Liver (tissue), 7 donors: ENCODE measurements at regions not wholly inside any gene's neighbourhood (a gene's known extent, or its start where the extent isn't known, plus 50 kb on each side); places are given as distances from the start of the nearest gene placed in this dataset.
"Not testable (repeated sequence)": the region's sequence is repeated elsewhere in the genome, so short reads cannot be mapped to it uniquely, and the experiment has no call there.

Experiments
- DNase-seq: peaks from one replicate; pipeline ENCODE4 v3.0.0-alpha.2; 2017; ENCODE audit warnings: low spot score
- H3K27ac ChIP-seq, 2 donors: one replicate each; pipeline ENCODE4 v1.7.0; 2013; ENCODE audit warnings: inconsistent platforms in 2 of 2, low read length in 2 of 2, control low read depth in 1 of 2, low read depth in 1 of 2, mild to moderate bottlenecking in 1 of 2
- H3K27me3 ChIP-seq, 4 donors: one replicate each; pipeline versions ENCODE4 v1.6.1 to v1.7.0; 2013; ENCODE audit warnings: low read length in 3 of 4, inconsistent platforms in 1 of 4, mild to moderate bottlenecking in 1 of 4, moderate library complexity in 1 of 4; ENCODE audit not compliant: control insufficient read depth in 4 of 4, insufficient read depth in 4 of 4
- H3K36me3 ChIP-seq, 4 donors: one replicate each; pipeline versions ENCODE4 v1.6.1 to v1.7.0; 2013; ENCODE audit warnings: low read length in 3 of 4, mild to moderate bottlenecking in 3 of 4, low read depth in 1 of 4, moderate library complexity in 1 of 4; ENCODE audit not compliant: control insufficient read depth in 4 of 4, insufficient read depth in 3 of 4
- H3K4me1 ChIP-seq, 4 donors: one replicate each; pipeline versions ENCODE4 v1.6.1 to v1.7.0; 2013; ENCODE audit warnings: low read length in 3 of 4, mild to moderate bottlenecking in 3 of 4, moderate library complexity in 1 of 4; ENCODE audit not compliant: control insufficient read depth in 4 of 4, insufficient read depth in 4 of 4
- H3K4me3 ChIP-seq, 3 donors: one replicate each; pipeline versions ENCODE4 v1.6.1 to v1.7.0; 2013; ENCODE audit warnings: low read length in 3 of 3, control low read depth in 1 of 3, low read depth in 1 of 3, mild to moderate bottlenecking in 1 of 3
- H3K9ac ChIP-seq, 2 donors: one replicate each; pipeline ENCODE4 v1.7.0; 2013; ENCODE audit warnings: low read length in 2 of 2, mild to moderate bottlenecking in 2 of 2, moderate library complexity in 2 of 2, control low read depth in 1 of 2, low read depth in 1 of 2
- H3K9me3 ChIP-seq, 4 donors: one replicate each; pipeline versions ENCODE4 v1.6.1 to v1.7.0; 2013; ENCODE audit warnings: low read length in 3 of 4; ENCODE audit not compliant: control insufficient read depth in 4 of 4
- ATF3 ChIP-seq: IDR thresholded peaks from 2 replicates; pipeline ENCODE4 v1.6.1; 2016; ENCODE audit warnings: antibody characterized with exemption
- EGR1 ChIP-seq, 2 donors: IDR thresholded peaks; 2 replicates each; pipeline ENCODE4 v1.6.1; 2016 to 2018; ENCODE audit warnings: antibody characterized with exemption in 2 of 2, low read depth in 2 of 2
- FOXA1 ChIP-seq: IDR thresholded peaks from 2 replicates; pipeline ENCODE4 v1.6.1; 2016; ENCODE audit warnings: antibody characterized with exemption
- FOXA2 ChIP-seq: IDR thresholded peaks from 2 replicates; pipeline ENCODE4 v1.6.1; 2016; ENCODE audit warnings: antibody characterized with exemption
- GABPA ChIP-seq, 2 donors: IDR thresholded peaks in 1 of 2; conservative IDR thresholded peaks in 1 of 2; 2 replicates each; pipeline ENCODE4 v1.6.1; 2016; ENCODE audit warnings: antibody characterized with exemption in 2 of 2, mild to moderate bottlenecking in 1 of 2, moderate library complexity in 1 of 2
- HNF4A ChIP-seq, 2 donors: conservative IDR thresholded peaks; 2 replicates each; pipeline ENCODE4 v1.6.1; 2016; ENCODE audit warnings: antibody characterized with exemption in 2 of 2, mild to moderate bottlenecking in 2 of 2
- HNF4G ChIP-seq: IDR thresholded peaks from 2 replicates; pipeline ENCODE4 v1.6.1; 2016; ENCODE audit warnings: antibody characterized with exemption
- JUND ChIP-seq, 2 donors: IDR thresholded peaks; 2 replicates each; pipeline ENCODE4 v1.6.1; 2016; ENCODE audit warnings: antibody characterized with exemption in 2 of 2
- NR2F2 ChIP-seq: IDR thresholded peaks from 2 replicates; pipeline ENCODE4 v1.6.1; 2016; ENCODE audit warnings: antibody characterized with exemption
- RAD21 ChIP-seq, 2 donors: IDR thresholded peaks; 2 replicates each; pipeline ENCODE4 v1.6.1; 2016; ENCODE audit warnings: antibody characterized with exemption in 2 of 2, mild to moderate bottlenecking in 2 of 2
- RXRA ChIP-seq, 2 donors: IDR thresholded peaks; 2 replicates each; pipeline ENCODE4 v1.6.1; 2017 to 2018; ENCODE audit warnings: antibody characterized with exemption in 2 of 2, mild to moderate bottlenecking in 1 of 2
- TAF1 ChIP-seq: conservative IDR thresholded peaks from 2 replicates; pipeline ENCODE4 v1.6.1; 2016; ENCODE audit warnings: antibody characterized with exemption, mild to moderate bottlenecking
- YY1 ChIP-seq: IDR thresholded peaks from 2 replicates; pipeline ENCODE4 v1.6.1; 2016; ENCODE audit warnings: antibody characterized with exemption, mild to moderate bottlenecking
- WGBS: extraction: QIAGEN DNeasy Blood & Tissue Kit; methylation state at CpG from one replicate; pipeline ENCODE4 v1.1.7; 2013; 5-methylcytosine and 5-hydroxymethylcytosine counted together
- TF ChIP-seq, protein P1 (sequence below): IDR thresholded peaks from 2 replicates; pipeline ENCODE4 v1.6.1; 2016; ENCODE audit warnings: antibody characterized with exemption
- donor health status: healthy.
- donor health status: healthy.
- donor health status: healthy.
- donor health status: healthy.

DNA sequence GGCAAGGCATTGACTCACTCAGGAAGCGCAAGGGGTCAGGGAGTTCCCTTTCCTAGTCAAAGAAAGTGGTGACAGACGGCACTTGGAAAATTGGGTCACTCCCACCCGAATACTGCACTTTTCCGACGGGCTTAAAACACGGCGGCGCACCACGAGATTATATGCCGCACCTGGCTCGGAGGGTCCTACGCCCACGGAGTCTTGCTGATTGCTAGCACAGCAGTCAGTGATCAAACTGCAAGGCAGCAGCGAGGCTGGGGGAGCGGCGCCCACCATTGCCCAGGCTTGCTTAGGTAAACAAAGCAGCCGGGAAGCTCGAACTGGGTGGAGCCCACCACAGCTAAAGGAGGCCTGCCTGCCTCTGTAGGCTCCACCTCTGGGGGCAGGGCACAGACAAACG is 240.5 kb upstream of the CNR1 start:
- WGBS = 79% methylated on average over 19 of the region's 19 CpGs
- not testable (repeated sequence) for DNase-seq, H3K27ac ChIP-seq, H3K4me1 ChIP-seq, H3K9ac ChIP-seq, H3K36me3 ChIP-seq, H3K27me3 ChIP-seq, H3K9me3 ChIP-seq, H3K4me3 ChIP-seq

DNA sequence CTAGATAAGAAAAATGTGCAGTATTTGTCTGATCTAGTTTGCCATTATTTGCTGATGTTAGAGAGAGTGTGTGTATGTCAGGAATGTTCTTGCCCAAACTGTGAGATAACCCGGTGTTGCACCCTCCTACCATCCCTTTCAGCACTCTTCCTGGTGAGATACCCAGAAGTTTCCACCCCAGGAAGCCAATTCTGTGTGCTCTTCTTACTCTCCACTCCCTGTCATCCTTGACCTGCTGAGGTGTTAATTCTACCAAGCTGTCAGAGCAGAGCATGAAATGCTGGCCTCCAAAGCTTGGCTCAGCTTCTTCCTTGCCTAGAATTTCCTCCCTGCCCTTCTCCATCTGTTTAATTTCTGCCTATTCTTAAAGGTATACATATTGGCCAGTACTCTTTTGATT is 237.3 kb upstream of the CNR1 start:
- Histone ChIP-seq H3K9me3 (no peaks in the 10 kb centered on the region), H3K4me1 (no peaks in the 10 kb centered on the region), H3K27ac (no peak overlapping the region), H3K36me3 (no peaks in the 10 kb centered on the region), H3K4me3 (no peak overlapping the region), H3K9ac (no peak overlapping the region), H3K27me3 (no peaks in the 10 kb centered on the region)
- WGBS = 40% methylated on average over 1 of the region's 1 CpG
- no peak for DNase-seq
- TF ChIP-seq EGR1 (IDR thresholded peaks at IDR 0.05; ENCODE audit: low read depth in 2 of 2) (no peak), HNF4G (no peak), JUND (IDR thresholded peaks at IDR 0.05) (no peak), NR2F2 (no peak), TAF1 (no peak), RXRA (IDR thresholded peaks at IDR 0.05) (no peak), HNF4A (conservative IDR thresholded peaks at IDR 0.05) (no peak), YY1 (no peak)

GRCh38 chr6:88402909-88403308 is 236.8 kb upstream of the CNR1 start:
- Histone ChIP-seq H3K9ac (no peak overlapping the region), H3K9me3 (no peaks in the 10 kb centered on the region), H3K4me3 (no peak overlapping the region), H3K4me1 (no peaks in the 10 kb centered on the region), H3K27ac (no peak overlapping the region), H3K36me3 (no peaks in the 10 kb centered on the region), H3K27me3 (no peaks in the 10 kb centered on the region)
- TF ChIP-seq HNF4G = no peak
- TF ChIP-seq YY1 = no peak
- TF ChIP-seq RXRA (IDR thresholded peaks at IDR 0.05) = no peak
- TF ChIP-seq, protein P1, sequence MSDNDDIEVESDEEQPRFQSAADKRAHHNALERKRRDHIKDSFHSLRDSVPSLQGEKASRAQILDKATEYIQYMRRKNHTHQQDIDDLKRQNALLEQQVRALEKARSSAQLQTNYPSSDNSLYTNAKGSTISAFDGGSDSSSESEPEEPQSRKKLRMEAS = no peak
- TF ChIP-seq FOXA1 = no peak
- TF ChIP-seq RAD21 (IDR thresholded peaks at IDR 0.05) = no peak
- no peak for TF ChIP-seq GABPA (IDR thresholded peaks at IDR 0.05 in 1 of 2, conservative IDR thresholded peaks at IDR 0.05 in 1 of 2)
- no peak for TF ChIP-seq ATF3
- WGBS = 81% methylated on average over 3 of the region's 3 CpGs
- no peak for DNase-seq

DNA sequence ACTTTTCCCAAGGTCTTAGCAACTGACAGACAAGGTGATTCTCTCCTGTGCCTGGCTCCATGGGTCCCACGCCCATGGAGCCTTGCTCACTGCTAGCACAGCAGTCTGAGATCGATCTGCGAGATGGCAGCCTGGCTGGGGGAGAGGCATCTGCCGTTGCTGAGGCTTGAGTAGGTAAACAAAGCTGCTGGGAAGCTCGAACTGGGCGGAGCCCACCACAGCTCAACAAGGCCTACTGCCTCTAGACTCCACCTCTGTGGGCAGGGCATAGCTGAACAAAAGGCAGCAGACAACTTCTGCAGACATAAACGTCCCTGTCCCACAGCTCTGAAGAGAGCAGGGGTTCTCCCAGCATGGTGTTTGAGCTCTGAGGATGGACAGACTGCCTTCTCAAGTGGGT is 224.9 kb upstream of the CNR1 start:
- not testable (repeated sequence) for H3K4me3 ChIP-seq, H3K4me1 ChIP-seq, H3K9me3 ChIP-seq, DNase-seq, H3K9ac ChIP-seq, H3K36me3 ChIP-seq, H3K27me3 ChIP-seq
- 25% methylated on average over 7 of the region's 7 CpGs for WGBS
- peak; percentile 56 for TF ChIP-seq YY1
- TF ChIP-seq FOXA2 = peak; percentile 6
- H3K27ac ChIP-seq = peak overlapping the region in 1 of 2 donors; percentile 7
